ENCODE measurements at regions not wholly inside any gene's neighbourhood (a gene's known extent, or its start where the extent isn't known, plus 50 kb on each side); places are given as distances from the start of the nearest gene placed in this dataset.
"Not testable (repeated sequence)": the region's sequence is repeated elsewhere in the genome, so short reads cannot be mapped to it uniquely, and the experiment has no call there.

DNA sequence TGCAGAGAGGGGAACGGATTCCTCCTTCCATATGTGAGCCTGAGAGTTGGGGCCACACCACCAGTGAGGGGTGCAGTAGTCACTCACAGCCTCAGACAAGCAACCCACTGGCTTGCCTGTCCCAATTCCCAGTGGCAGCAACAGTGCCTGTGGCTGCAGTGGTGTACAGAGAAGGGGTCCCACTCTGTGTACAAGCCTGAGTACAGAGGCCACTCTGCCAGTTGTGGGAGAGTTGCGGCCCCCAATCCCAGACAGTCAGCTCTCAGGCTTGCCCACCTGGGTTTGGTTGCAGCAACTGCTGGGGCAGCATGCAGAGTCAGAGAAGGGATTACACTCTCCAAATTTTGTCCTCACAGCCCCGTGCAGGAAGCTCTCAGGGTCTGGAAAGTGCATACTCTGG is 133.2 kb upstream of the RFX3 start:
- no peak for DNase-seq

DNA sequence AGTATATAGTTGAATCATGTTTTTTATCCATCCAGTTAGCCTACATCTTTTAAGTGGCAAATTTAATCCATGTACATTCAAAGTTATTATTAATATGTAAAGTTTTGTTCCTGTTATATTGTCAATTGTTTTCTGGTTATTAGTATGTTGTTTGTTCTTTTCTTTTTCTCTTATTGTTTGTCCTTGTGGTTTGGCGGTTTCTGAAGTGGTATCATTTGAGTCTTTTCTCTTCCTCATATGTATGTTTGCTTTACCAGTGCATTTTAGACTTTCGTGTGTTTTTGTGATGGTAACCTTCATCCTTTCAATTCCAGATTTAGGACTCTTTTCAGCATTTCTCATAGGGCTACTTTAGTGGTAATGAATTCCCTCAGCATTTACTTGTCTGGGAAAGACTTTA is 130.4 kb upstream of the RFX3 start:
- no peak for DNase-seq

DNA sequence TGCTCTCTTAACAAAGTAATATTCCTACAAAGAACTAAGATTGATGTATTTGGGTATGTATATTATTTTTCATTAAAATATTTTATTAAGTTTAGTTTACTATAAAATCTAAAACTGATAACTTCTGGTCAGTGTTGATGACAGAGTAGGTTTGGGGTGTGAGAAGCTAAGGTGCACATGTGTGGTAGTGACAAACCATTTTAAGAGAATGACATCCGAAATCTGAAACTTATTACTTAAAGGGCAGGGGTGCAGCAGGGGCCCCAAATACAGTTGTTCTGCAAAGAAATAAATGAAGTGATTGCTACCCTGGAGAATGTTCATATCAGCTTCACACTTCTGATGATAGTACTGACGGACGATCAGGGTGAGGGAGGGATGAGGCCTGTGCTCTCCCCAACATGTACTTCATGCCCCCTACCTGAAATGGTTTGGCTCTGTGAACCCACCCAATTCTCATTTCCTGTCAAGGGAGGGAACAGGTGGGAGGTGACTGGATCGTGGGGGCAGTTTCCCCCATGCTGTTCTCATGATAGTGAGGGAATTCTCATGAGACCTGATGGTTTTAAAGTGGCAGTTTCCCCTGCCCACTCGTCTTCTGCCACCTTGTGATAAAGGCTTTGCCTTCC is 125.3 kb upstream of the RFX3 start:
- DNase-seq: no peak

DNA sequence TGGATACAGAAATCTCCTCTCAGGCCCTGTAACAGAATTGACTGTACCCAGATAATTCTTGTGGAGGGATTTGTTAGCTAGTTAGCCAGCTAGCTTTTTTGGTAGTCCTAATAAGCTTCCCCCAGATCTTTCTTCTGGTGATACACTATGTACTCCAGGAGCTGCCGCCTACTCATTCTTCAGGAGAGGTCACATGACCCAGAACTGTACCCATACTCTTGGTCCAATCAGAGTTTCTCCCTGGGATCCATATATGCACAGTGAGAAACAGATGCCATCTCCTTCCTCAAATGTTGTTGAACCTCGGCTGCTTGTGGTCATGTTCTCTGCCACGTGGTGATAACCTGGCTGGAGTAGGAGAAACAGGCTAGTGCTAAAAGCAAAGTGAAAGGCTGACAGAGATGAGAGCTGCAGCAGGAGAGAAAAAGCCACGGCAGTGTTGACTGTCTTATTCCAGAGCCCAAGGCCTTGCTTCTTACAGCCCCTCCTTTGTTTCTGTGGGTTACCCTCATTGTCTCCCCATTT is 123.0 kb upstream of the RFX3 start:
- DNase-seq: no peak

DNA sequence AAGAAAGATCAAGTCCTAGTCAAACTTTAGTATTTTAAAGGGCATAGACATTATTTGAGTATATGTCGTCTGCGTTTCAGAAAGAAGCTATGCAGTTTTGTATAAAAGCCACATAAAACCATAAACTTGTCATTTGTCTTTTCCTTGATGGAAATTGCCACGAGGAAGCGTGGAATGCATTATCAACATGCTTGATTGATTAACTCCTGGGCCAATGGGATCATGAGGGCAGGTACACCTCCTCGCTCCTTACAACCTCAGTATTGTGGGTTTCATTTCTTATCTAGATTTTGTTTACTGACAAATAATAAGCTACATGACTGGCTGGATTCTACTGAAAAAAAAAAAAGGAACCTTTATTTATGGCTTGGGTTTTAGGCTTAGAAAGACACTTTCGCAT is 122.5 kb upstream of the RFX3 start:
- DNase-seq: no peak

DNA sequence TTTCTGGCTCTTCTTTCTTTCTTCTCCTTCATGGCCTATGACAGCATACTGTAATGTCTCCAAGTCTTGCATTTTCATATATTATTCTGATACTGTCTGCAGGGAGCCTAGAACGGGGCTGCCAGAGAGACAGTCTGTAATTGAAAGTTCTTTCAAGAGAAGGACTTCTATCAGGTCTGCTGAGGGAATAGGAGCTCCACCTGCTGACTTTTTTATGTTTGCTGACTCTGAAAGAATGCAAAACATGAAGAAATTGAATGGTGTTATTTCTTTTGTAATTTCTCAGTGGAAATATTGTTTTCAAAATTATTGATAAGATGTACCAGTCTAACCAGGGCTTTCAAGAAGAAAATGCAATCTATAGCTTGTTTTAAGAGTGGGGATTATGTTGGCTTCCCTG is 121.9 kb upstream of the RFX3 start:
- no peak for DNase-seq

- no peak for DNase-seq
Observed at GRCh38 chr9:3646226-3646625, 120.4 kb upstream of the RFX3 start.

DNA sequence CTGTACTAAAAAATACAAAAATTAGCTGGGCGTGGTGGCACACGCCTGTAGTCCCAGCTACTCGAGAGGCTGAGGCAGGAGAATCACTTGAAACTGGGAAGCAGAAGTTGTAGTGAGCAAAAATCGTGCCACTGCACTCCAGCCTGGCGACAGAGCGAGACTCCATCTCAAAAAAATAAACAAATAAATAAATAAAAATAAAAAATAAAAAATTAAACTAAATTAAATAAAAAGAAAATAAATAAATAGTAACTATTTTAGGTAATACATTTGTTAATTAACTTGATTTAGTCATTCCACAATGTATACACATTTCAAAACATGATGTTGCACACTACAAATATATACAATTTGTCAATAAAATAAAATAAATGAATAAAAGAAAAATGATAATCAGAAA is 116.3 kb upstream of the RFX3 start:
- not testable (repeated sequence) for DNase-seq

- no peak for DNase-seq
Observed at GRCh38 chr9:3629495-3629894, 103.7 kb upstream of the RFX3 start.

DNA sequence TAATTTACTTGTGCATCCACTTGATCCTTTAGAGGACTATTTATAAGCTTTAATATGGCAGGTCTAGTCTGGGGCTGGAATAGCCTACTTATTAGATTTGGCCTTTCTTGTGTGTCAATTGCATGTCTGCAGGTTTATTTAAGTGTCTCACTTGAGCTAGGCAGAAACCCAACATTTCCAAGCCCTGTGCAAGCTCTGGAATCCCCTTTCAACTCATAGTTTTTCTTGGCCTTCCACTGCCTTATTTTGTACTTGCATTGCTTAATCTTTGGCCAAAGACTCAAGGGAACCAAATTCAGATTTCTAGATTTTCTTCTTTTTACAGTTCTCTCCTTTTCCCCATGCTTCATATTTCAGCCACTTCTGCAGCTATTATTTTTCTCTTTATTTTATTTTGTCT is 102.4 kb upstream of the RFX3 start:
- DNase-seq: no peak

- DNase-seq: no peak
Observed at GRCh38 chr9:3608011-3608410, 82.2 kb upstream of the RFX3 start.

DNA sequence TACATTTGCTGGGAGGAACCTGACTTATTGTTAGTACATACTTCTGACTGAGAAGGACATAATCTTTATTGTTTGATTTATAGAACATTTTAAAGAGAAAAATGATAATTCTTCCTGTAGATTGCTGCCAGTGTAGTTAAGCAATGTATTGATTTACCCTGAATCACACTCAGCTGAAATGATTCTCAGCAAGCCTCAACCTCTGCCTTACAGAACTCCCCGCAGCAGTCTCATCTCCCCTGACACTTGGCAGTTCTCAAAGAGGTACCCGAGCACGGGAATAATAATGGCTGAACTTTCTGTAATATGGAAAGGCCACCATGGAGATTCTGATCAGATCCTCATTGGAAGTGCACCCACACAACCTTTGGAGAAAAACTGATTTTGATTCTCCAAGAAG is 74.9 kb upstream of the RFX3 start:
- no peak for DNase-seq

DNA sequence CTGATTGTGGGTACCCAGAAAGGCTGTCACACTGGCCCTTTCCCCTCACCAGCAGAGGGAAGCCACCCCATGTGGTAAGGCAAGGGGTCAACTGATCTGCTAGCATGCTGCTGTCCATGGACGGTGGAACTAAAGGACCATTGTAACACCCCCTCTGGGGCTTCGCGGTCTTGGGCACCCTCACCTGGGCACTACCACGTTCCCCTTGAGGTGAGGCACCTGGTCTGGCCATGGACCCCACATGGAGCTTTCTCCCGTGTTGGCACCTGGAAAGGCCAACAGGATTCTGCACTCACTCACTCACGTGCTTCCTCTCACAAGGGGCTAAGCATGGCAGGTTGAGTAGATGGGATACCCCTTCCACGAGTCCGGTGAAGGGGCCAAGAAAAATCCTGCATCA is 72.0 kb upstream of the RFX3 start:
- DNase-seq: no peak

GRCh38 chr9:3586066-3586465 is 60.3 kb upstream of the RFX3 start:
- no peak for DNase-seq

GRCh38 chr9:3585606-3586005 is 59.8 kb upstream of the RFX3 start:
- no peak for DNase-seq

- DNase-seq: no peak
Observed at GRCh38 chr9:3578786-3579185, 53.0 kb upstream of the RFX3 start.

GRCh38 chr9:3576328-3576727 is 50.5 kb upstream of the RFX3 start:
- no peak for DNase-seq

GRCh38 chr9:3575821-3576220 is 50.0 kb upstream of the RFX3 start:
- no peak for DNase-seq

Data from NCI-H2171 (cell line).